Liver (tissue), 8 donors: ENCODE measurements at regions not wholly inside any gene's neighbourhood (a gene's known extent, or its start where the extent isn't known, plus 50 kb on each side); places are given as distances from the start of the nearest gene placed in this dataset.

Experiments
- DNase-seq: peaks from one replicate; pipeline ENCODE4 v3.0.0-alpha.2; 2017; ENCODE audit warnings: low spot score
- H3K27ac ChIP-seq, 2 donors: one replicate each; pipeline ENCODE4 v1.7.0; 2013; ENCODE audit warnings: inconsistent platforms in 2 of 2, low read length in 2 of 2, control low read depth in 1 of 2, low read depth in 1 of 2, mild to moderate bottlenecking in 1 of 2
- H3K27me3 ChIP-seq, 4 donors: one replicate each; pipeline versions ENCODE4 v1.6.1 to v1.7.0; 2013; ENCODE audit warnings: low read length in 3 of 4, inconsistent platforms in 1 of 4, mild to moderate bottlenecking in 1 of 4, moderate library complexity in 1 of 4; ENCODE audit not compliant: control insufficient read depth in 4 of 4, insufficient read depth in 4 of 4
- H3K36me3 ChIP-seq, 4 donors: one replicate each; pipeline versions ENCODE4 v1.6.1 to v1.7.0; 2013; ENCODE audit warnings: low read length in 3 of 4, mild to moderate bottlenecking in 3 of 4, low read depth in 1 of 4, moderate library complexity in 1 of 4; ENCODE audit not compliant: control insufficient read depth in 4 of 4, insufficient read depth in 3 of 4
- H3K4me1 ChIP-seq, 4 donors: one replicate each; pipeline versions ENCODE4 v1.6.1 to v1.7.0; 2013; ENCODE audit warnings: low read length in 3 of 4, mild to moderate bottlenecking in 3 of 4, moderate library complexity in 1 of 4; ENCODE audit not compliant: control insufficient read depth in 4 of 4, insufficient read depth in 4 of 4
- H3K4me3 ChIP-seq, 3 donors: one replicate each; pipeline versions ENCODE4 v1.6.1 to v1.7.0; 2013; ENCODE audit warnings: low read length in 3 of 3, control low read depth in 1 of 3, low read depth in 1 of 3, mild to moderate bottlenecking in 1 of 3
- H3K9ac ChIP-seq, 2 donors: one replicate each; pipeline ENCODE4 v1.7.0; 2013; ENCODE audit warnings: low read length in 2 of 2, mild to moderate bottlenecking in 2 of 2, moderate library complexity in 2 of 2, control low read depth in 1 of 2, low read depth in 1 of 2
- H3K9me3 ChIP-seq, 4 donors: one replicate each; pipeline versions ENCODE4 v1.6.1 to v1.7.0; 2013; ENCODE audit warnings: low read length in 3 of 4; ENCODE audit not compliant: control insufficient read depth in 4 of 4
- EGR1 ChIP-seq, 2 donors: IDR thresholded peaks; 2 replicates each; pipeline ENCODE4 v1.6.1; 2016 to 2018; ENCODE audit warnings: antibody characterized with exemption in 2 of 2, low read depth in 2 of 2
- FOXA1 ChIP-seq: IDR thresholded peaks from 2 replicates; pipeline ENCODE4 v1.6.1; 2016; ENCODE audit warnings: antibody characterized with exemption
- FOXA2 ChIP-seq: IDR thresholded peaks from 2 replicates; pipeline ENCODE4 v1.6.1; 2016; ENCODE audit warnings: antibody characterized with exemption
- GABPA ChIP-seq, 2 donors: IDR thresholded peaks in 1 of 2; conservative IDR thresholded peaks in 1 of 2; 2 replicates each; pipeline ENCODE4 v1.6.1; 2016; ENCODE audit warnings: antibody characterized with exemption in 2 of 2, mild to moderate bottlenecking in 1 of 2, moderate library complexity in 1 of 2
- HNF4A ChIP-seq, 2 donors: conservative IDR thresholded peaks; 2 replicates each; pipeline ENCODE4 v1.6.1; 2016; ENCODE audit warnings: antibody characterized with exemption in 2 of 2, mild to moderate bottlenecking in 2 of 2
- HNF4G ChIP-seq: IDR thresholded peaks from 2 replicates; pipeline ENCODE4 v1.6.1; 2016; ENCODE audit warnings: antibody characterized with exemption
- MAX ChIP-seq: IDR thresholded peaks from 2 replicates; pipeline ENCODE4 v1.6.1; 2016; ENCODE audit warnings: antibody characterized with exemption
- NR2F2 ChIP-seq: IDR thresholded peaks from 2 replicates; pipeline ENCODE4 v1.6.1; 2016; ENCODE audit warnings: antibody characterized with exemption
- RAD21 ChIP-seq, 2 donors: IDR thresholded peaks; 2 replicates each; pipeline ENCODE4 v1.6.1; 2016; ENCODE audit warnings: antibody characterized with exemption in 2 of 2, mild to moderate bottlenecking in 2 of 2
- RXRA ChIP-seq, 2 donors: IDR thresholded peaks; 2 replicates each; pipeline ENCODE4 v1.6.1; 2017 to 2018; ENCODE audit warnings: antibody characterized with exemption in 2 of 2, mild to moderate bottlenecking in 1 of 2
- WGBS: extraction: QIAGEN DNeasy Blood & Tissue Kit; methylation state at CpG from one replicate; pipeline ENCODE4 v1.1.7; 2013; 5-methylcytosine and 5-hydroxymethylcytosine counted together
- TF ChIP-seq, protein P1 (sequence below): fragments of 150-350 bp; IDR thresholded peaks from 2 replicates; pipeline ENCODE4 v1.5.1; 2017; ENCODE audit warnings: improper control_type of control experiment, low read depth, low read length; ENCODE audit not compliant: missing input control
- TF ChIP-seq, protein P2 (sequence below): IDR thresholded peaks from 2 replicates; pipeline ENCODE4 v1.6.1; 2016; ENCODE audit warnings: antibody characterized with exemption
- TF ChIP-seq, protein P3 (sequence below): IDR thresholded peaks from 2 replicates; pipeline ENCODE4 v1.6.1; 2016; ENCODE audit warnings: antibody characterized with exemption, mild to moderate bottlenecking
- TF ChIP-seq, protein P4 (sequence below): IDR thresholded peaks from 2 replicates; pipeline ENCODE4 v1.6.1; 2016; ENCODE audit warnings: antibody characterized with exemption
- donor health status: healthy.
- donor health status: healthy.
- donor health status: healthy.
- donor health status: healthy.
- donor health status: healthy.

- H3K4me1 ChIP-seq, result no peaks in the 10 kb centered on the region
- DNase-seq, result no peak
- no peaks in the 10 kb centered on the region for H3K27me3 ChIP-seq
- no peak overlapping the region for H3K27ac ChIP-seq
- WGBS, result 80% methylated on average over 3 of the region's 3 CpGs
- TF ChIP-seq HNF4A (conservative IDR thresholded peaks at IDR 0.05) (no peak), FOXA1 (no peak), RXRA (IDR thresholded peaks at IDR 0.05) (no peak), HNF4G (no peak)
- TF ChIP-seq, protein P1, sequence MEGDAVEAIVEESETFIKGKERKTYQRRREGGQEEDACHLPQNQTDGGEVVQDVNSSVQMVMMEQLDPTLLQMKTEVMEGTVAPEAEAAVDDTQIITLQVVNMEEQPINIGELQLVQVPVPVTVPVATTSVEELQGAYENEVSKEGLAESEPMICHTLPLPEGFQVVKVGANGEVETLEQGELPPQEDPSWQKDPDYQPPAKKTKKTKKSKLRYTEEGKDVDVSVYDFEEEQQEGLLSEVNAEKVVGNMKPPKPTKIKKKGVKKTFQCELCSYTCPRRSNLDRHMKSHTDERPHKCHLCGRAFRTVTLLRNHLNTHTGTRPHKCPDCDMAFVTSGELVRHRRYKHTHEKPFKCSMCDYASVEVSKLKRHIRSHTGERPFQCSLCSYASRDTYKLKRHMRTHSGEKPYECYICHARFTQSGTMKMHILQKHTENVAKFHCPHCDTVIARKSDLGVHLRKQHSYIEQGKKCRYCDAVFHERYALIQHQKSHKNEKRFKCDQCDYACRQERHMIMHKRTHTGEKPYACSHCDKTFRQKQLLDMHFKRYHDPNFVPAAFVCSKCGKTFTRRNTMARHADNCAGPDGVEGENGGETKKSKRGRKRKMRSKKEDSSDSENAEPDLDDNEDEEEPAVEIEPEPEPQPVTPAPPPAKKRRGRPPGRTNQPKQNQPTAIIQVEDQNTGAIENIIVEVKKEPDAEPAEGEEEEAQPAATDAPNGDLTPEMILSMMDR, result no peak
- no peaks in the 10 kb centered on the region for H3K36me3 ChIP-seq
- H3K9ac ChIP-seq, result no peak overlapping the region
- no peak overlapping the region for H3K4me3 ChIP-seq
- no peaks in the 10 kb centered on the region for H3K9me3 ChIP-seq
Measured at GRCh38 chr1:198001776-198002408, 84.7 kb downstream of the LHX9 start.

DNA sequence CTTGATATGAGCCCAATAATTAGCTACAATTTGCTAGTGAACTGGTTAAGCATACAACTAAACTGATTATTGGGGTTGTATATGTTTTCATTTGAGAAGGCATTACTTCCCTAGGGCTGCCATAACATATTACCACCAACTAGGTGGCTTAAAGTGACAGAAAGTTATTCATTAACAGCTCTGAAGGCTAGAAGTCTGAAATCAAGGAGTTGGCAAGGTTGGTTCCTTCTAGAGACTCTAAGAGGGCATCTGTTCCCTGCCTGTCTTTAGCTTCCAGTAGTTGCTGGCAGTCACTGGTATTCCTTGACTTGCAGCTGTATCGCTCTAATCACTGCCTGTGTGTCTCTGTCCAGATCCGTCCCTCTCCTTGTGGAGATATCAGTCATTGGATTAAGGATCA, 86.3 kb downstream of the LHX9 start:
- TF ChIP-seq EGR1 (IDR thresholded peaks at IDR 0.05; ENCODE audit: low read depth in 2 of 2) (no peak), RXRA (IDR thresholded peaks at IDR 0.05) (no peak), HNF4G (no peak), MAX (no peak), RAD21 (IDR thresholded peaks at IDR 0.05) (no peak), FOXA2 (no peak), NR2F2 (no peak), GABPA (IDR thresholded peaks at IDR 0.05 in 1 of 2, conservative IDR thresholded peaks at IDR 0.05 in 1 of 2) (no peak)
- TF ChIP-seq, protein P2, sequence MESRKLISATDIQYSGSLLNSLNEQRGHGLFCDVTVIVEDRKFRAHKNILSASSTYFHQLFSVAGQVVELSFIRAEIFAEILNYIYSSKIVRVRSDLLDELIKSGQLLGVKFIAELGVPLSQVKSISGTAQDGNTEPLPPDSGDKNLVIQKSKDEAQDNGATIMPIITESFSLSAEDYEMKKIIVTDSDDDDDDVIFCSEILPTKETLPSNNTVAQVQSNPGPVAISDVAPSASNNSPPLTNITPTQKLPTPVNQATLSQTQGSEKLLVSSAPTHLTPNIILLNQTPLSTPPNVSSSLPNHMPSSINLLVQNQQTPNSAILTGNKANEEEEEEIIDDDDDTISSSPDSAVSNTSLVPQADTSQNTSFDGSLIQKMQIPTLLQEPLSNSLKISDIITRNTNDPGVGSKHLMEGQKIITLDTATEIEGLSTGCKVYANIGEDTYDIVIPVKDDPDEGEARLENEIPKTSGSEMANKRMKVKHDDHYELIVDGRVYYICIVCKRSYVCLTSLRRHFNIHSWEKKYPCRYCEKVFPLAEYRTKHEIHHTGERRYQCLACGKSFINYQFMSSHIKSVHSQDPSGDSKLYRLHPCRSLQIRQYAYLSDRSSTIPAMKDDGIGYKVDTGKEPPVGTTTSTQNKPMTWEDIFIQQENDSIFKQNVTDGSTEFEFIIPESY, result no peak
- TF ChIP-seq, protein P3, sequence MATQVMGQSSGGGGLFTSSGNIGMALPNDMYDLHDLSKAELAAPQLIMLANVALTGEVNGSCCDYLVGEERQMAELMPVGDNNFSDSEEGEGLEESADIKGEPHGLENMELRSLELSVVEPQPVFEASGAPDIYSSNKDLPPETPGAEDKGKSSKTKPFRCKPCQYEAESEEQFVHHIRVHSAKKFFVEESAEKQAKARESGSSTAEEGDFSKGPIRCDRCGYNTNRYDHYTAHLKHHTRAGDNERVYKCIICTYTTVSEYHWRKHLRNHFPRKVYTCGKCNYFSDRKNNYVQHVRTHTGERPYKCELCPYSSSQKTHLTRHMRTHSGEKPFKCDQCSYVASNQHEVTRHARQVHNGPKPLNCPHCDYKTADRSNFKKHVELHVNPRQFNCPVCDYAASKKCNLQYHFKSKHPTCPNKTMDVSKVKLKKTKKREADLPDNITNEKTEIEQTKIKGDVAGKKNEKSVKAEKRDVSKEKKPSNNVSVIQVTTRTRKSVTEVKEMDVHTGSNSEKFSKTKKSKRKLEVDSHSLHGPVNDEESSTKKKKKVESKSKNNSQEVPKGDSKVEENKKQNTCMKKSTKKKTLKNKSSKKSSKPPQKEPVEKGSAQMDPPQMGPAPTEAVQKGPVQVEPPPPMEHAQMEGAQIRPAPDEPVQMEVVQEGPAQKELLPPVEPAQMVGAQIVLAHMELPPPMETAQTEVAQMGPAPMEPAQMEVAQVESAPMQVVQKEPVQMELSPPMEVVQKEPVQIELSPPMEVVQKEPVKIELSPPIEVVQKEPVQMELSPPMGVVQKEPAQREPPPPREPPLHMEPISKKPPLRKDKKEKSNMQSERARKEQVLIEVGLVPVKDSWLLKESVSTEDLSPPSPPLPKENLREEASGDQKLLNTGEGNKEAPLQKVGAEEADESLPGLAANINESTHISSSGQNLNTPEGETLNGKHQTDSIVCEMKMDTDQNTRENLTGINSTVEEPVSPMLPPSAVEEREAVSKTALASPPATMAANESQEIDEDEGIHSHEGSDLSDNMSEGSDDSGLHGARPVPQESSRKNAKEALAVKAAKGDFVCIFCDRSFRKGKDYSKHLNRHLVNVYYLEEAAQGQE, result no peak
- TF ChIP-seq, protein P4, sequence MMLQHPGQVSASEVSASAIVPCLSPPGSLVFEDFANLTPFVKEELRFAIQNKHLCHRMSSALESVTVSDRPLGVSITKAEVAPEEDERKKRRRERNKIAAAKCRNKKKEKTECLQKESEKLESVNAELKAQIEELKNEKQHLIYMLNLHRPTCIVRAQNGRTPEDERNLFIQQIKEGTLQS, result no peak
- no peaks in the 10 kb centered on the region for H3K27me3 ChIP-seq
- no peak overlapping the region for H3K9ac ChIP-seq
- no peaks in the 10 kb centered on the region for H3K36me3 ChIP-seq
- 93% methylated on average over 2 of the region's 2 CpGs for WGBS
- DNase-seq, result no peak
- H3K9me3 ChIP-seq, result no peaks in the 10 kb centered on the region
- H3K4me3 ChIP-seq, result no peak overlapping the region
- peaks cover 0 to 6% (median 2%) of the 10 kb centered on the region in 4 donors for H3K4me1 ChIP-seq
- no peak overlapping the region for H3K27ac ChIP-seq
